ENCODE measurements at regions not wholly inside any gene's neighbourhood (a gene's known extent, or its start where the extent isn't known, plus 50 kb on each side); places are given as distances from the start of the nearest gene placed in this dataset.

DNA sequence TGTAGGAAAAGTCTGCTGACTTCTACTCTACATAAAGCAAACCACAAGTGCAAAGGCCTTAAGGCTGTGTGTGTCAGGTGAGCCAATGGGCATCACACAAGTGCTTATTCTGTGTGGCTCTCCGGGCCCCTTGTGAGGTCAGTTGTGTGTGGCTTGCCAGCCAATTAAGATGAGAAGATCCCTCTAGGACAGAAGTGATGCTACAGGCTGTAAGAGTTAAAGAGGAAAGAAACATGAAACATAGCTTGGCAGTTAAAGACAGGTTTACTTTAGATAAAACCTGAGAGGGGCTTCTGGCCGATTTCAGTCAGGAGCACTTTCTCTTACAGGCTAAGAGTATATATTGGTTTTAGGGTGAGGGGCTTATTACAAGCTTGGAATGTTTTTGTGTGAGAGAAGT lies 242.4 kb downstream of the NFATC2 start:
- TF ChIP-seq, protein P1, sequence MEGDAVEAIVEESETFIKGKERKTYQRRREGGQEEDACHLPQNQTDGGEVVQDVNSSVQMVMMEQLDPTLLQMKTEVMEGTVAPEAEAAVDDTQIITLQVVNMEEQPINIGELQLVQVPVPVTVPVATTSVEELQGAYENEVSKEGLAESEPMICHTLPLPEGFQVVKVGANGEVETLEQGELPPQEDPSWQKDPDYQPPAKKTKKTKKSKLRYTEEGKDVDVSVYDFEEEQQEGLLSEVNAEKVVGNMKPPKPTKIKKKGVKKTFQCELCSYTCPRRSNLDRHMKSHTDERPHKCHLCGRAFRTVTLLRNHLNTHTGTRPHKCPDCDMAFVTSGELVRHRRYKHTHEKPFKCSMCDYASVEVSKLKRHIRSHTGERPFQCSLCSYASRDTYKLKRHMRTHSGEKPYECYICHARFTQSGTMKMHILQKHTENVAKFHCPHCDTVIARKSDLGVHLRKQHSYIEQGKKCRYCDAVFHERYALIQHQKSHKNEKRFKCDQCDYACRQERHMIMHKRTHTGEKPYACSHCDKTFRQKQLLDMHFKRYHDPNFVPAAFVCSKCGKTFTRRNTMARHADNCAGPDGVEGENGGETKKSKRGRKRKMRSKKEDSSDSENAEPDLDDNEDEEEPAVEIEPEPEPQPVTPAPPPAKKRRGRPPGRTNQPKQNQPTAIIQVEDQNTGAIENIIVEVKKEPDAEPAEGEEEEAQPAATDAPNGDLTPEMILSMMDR (IDR thresholded peaks at IDR 0.05), result no peak
- TF ChIP-seq, protein P2, sequence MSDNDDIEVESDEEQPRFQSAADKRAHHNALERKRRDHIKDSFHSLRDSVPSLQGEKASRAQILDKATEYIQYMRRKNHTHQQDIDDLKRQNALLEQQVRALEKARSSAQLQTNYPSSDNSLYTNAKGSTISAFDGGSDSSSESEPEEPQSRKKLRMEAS (IDR thresholded peaks at IDR 0.05), result no peak
- TF ChIP-seq CEBPB (IDR thresholded peaks at IDR 0.05) (no peak), RNF2 (IDR thresholded peaks at IDR 0.05; ENCODE audit: borderline replicate concordance, low read depth) (no peak), GATA3 (IDR thresholded peaks at IDR 0.05; ENCODE audit: borderline replicate concordance) (no peak)
